Transverse colon (tissue), 4 donors: ENCODE measurements at regions not wholly inside any gene's neighbourhood (a gene's known extent, or its start where the extent isn't known, plus 50 kb on each side); places are given as distances from the start of the nearest gene placed in this dataset.

Source experiments
- DNase-seq: peaks from one replicate; pipeline ENCODE4 v3.0.0-alpha.2; 2019
- H3K27ac ChIP-seq, 4 donors: fragments of 200-600 bp; sonication (generic); 2 replicates each; pipeline ENCODE4 v1.5.1; 2016 to 2018; ENCODE audit warnings: inconsistent platforms in 4 of 4
- H3K27me3 ChIP-seq: fragments of 200-600 bp; sonication (generic); 2 replicates; pipeline ENCODE4 v1.5.1; 2017; ENCODE audit warnings: inconsistent platforms
- H3K36me3 ChIP-seq, 4 donors: fragments of 200-600 bp; sonication (generic); 2 replicates each; pipeline ENCODE4 v1.5.1; 2017 to 2019; ENCODE audit warnings: inconsistent platforms in 4 of 4
- H3K4me1 ChIP-seq, 4 donors: fragments of 200-600 bp; sonication (generic); 2 replicates each; pipeline ENCODE4 v1.5.1; 2017 to 2020; ENCODE audit warnings: inconsistent platforms in 4 of 4
- H3K4me3 ChIP-seq, 4 donors: fragments of 200-600 bp; sonication (generic); 1 replicate in 1 of 4; 2 replicates in 3 of 4; pipeline versions ENCODE4 v1.5.1 to v1.6.1; 2017 to 2019; ENCODE audit warnings: inconsistent platforms in 4 of 4
- H3K9me3 ChIP-seq, 2 donors: fragments of 200-600 bp; sonication (generic); 2 replicates each; pipeline ENCODE4 v1.5.1; 2017 to 2019; ENCODE audit warnings: inconsistent platforms in 2 of 2
- EP300 ChIP-seq: sonication (generic); formaldehyde crosslinking; IDR thresholded peaks from one replicate; pipeline ENCODE4 v1.6.1; 2017; ENCODE audit warnings: antibody characterized with exemption, low read depth
- POLR2A ChIP-seq: fragments of 450-650 bp; IDR thresholded peaks from one replicate; pipeline ENCODE4 v1.6.1; 2016; ENCODE audit warnings: antibody characterized with exemption, mild to moderate bottlenecking, moderate library complexity
- POLR2AphosphoS5 ChIP-seq, 3 donors: sonication (generic); formaldehyde crosslinking; IDR thresholded peaks; one replicate each; pipeline ENCODE4 v1.6.1; 2016; ENCODE audit warnings: antibody characterized with exemption in 3 of 3
- WGBS, 2 donors: methylation state at CpG; one replicate each; pipeline ENCODE4 v1.1.5; 2018; ENCODE audit warnings: low coverage in 1 of 2; 5-methylcytosine and 5-hydroxymethylcytosine counted together
- in situ Hi-C, 4 donors: fragments of 200-750 bp; cut with MboI; loops; one replicate each; pipeline versions ENCODE4 v1.15.0 to v1.15.1; 2017; ENCODE audit warnings: low sequenced_read_pairs in 3 of 4, low pct_ligation_motif_present in 1 of 4, low pct_unique_long_range_greater_than_20kb in 1 of 4
- intact Hi-C: fragments of 100-400 bp; cut with DNase I; formaldehyde crosslinking; loops from one replicate; pipeline ENCODE4 v1.15.1; 2023; ENCODE audit warnings: low total_unique reads
- TF ChIP-seq, protein P1 (sequence below), 5 experiments: fragments of 200-600 bp in 3 of 5; fragments of 450-650 bp in 2 of 5; sonication (generic) in 3 of 5; IDR thresholded peaks; 1 replicate in 2 of 5; 2 replicates in 3 of 5; pipeline ENCODE4 v1.5.1; 2016 to 2017; ENCODE audit warnings: antibody characterized with exemption in 5 of 5, inconsistent platforms in 3 of 5, mild to moderate bottlenecking in 2 of 5, moderate library complexity in 1 of 5

GRCh38 chr22:49636649-49637048 is 191.0 kb downstream of the BRD1 start:
- DNase-seq = no peak
- in situ Hi-C loops = no loop called here
- peaks cover 0 to 6% (median 5%) of the 10 kb centered on the region in 4 donors for H3K4me1 ChIP-seq
- H3K9me3 ChIP-seq = no peaks in the 10 kb centered on the region
- H3K36me3 ChIP-seq = no peaks in the 10 kb centered on the region
- TF ChIP-seq, protein P1, sequence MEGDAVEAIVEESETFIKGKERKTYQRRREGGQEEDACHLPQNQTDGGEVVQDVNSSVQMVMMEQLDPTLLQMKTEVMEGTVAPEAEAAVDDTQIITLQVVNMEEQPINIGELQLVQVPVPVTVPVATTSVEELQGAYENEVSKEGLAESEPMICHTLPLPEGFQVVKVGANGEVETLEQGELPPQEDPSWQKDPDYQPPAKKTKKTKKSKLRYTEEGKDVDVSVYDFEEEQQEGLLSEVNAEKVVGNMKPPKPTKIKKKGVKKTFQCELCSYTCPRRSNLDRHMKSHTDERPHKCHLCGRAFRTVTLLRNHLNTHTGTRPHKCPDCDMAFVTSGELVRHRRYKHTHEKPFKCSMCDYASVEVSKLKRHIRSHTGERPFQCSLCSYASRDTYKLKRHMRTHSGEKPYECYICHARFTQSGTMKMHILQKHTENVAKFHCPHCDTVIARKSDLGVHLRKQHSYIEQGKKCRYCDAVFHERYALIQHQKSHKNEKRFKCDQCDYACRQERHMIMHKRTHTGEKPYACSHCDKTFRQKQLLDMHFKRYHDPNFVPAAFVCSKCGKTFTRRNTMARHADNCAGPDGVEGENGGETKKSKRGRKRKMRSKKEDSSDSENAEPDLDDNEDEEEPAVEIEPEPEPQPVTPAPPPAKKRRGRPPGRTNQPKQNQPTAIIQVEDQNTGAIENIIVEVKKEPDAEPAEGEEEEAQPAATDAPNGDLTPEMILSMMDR (IDR thresholded peaks at IDR 0.05) = no peak
- TF ChIP-seq EP300 = no peak
- TF ChIP-seq POLR2A = no peak
- TF ChIP-seq POLR2AphosphoS5 (IDR thresholded peaks at IDR 0.05) = no peak
- no peak overlapping the region for H3K27ac ChIP-seq
- intact Hi-C loops = no loop called here
- 73% methylated on average over 17 of the region's 17 CpGs; no CpG with 5 or more reads in 1 of the 2 donors for WGBS, 2 donors
- no peak overlapping the region for H3K4me3 ChIP-seq
- no peaks in the 10 kb centered on the region for H3K27me3 ChIP-seq

- TF ChIP-seq POLR2A (no peak), EP300 (no peak)
- TF ChIP-seq, protein P1 (IDR thresholded peaks at IDR 0.05) = no peak
- no peak for DNase-seq
- in situ Hi-C loops = no loop called here
- H3K4me1 ChIP-seq = peaks cover 0 to 6% (median 5%) of the 10 kb centered on the region in 4 donors
- intact Hi-C loops = no loop called here
- H3K36me3 ChIP-seq = no peaks in the 10 kb centered on the region
- WGBS, 2 donors = 73% methylated on average over 10 of the region's 10 CpGs; no CpG with 5 or more reads in 1 of the 2 donors
- no peak overlapping the region for H3K4me3 ChIP-seq
- H3K27me3 ChIP-seq = no peaks in the 10 kb centered on the region
- H3K9me3 ChIP-seq = no peaks in the 10 kb centered on the region
- no peak overlapping the region for H3K27ac ChIP-seq
Observed at GRCh38 chr22:49636214-49636613, 191.5 kb downstream of the BRD1 start.

DNA sequence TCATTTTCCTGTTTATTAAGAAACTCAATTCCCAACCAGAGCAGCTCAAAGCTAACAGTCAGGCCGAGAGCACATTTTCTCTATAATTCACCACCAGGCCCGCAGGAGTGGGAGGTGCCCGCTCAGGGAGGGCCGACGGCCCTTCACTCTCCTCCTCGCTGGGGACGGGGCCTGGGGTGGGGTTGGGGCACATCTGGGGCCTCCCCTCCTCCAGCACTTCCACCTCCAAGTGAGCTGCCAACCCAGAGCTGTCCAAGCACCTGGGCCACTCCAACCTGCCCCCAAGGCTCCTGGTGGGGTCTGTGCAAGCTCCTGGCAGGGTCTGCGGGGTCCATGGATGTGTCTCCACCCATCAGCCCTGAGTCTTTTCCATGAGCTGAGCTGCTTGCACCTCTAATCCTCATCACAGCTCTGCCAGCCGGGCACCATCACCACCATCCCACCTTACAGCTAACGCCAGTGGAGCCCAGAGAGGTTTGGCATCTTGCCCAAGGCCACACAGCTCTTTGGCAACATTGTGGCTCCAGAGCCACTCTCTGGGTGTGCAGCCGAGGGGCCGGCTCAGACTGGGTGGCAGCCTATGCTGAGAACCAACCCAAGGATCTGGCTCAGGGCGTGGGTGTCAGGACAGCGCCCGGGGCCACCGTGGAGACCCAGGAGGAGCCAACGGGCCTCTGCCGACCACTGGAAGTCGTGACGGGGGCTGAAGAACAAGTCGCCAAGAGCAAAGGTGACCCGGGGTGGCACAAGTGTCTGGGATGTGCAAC is 193.5 kb downstream of the BRD1 start:
- no peak for TF ChIP-seq POLR2A
- DNase-seq = no peak
- Histone ChIP-seq H3K36me3 (no peaks in the 10 kb centered on the region), H3K27me3 (no peaks in the 10 kb centered on the region), H3K27ac (no peak overlapping the region), H3K9me3 (no peaks in the 10 kb centered on the region), H3K4me1 (peaks cover 0 to 6% (median 5%) of the 10 kb centered on the region in 4 donors), H3K4me3 (no peak overlapping the region)
- in situ Hi-C loops (no loop called here), intact Hi-C loops (no loop called here)
- WGBS, 2 donors = 86 to 100% methylated on average over 2 to 22 of the region's 22 CpGs

GRCh38 chr22:49633010-49633324 is 194.7 kb downstream of the BRD1 start:
- DNase-seq = no peak
- intact Hi-C loops (no loop called here), in situ Hi-C loops (no loop called here)
- Histone ChIP-seq H3K9me3 (no peaks in the 10 kb centered on the region), H3K4me3 (no peak overlapping the region), H3K27ac (no peak overlapping the region), H3K36me3 (no peaks in the 10 kb centered on the region), H3K4me1 (peaks cover 0 to 6% (median 5%) of the 10 kb centered on the region in 4 donors), H3K27me3 (no peaks in the 10 kb centered on the region)
- TF ChIP-seq POLR2AphosphoS5 (IDR thresholded peaks at IDR 0.05) (no peak), EP300 (no peak), POLR2A (no peak)
- TF ChIP-seq, protein P1 (IDR thresholded peaks at IDR 0.05) = no peak
- WGBS, 2 donors = 58% methylated on average over 11 of the region's 12 CpGs; no CpG with 5 or more reads in 1 of the 2 donors
